ENCODE measurements at regions not wholly inside any gene's neighbourhood (a gene's known extent, or its start where the extent isn't known, plus 50 kb on each side); places are given as distances from the start of the nearest gene placed in this dataset.

DNA sequence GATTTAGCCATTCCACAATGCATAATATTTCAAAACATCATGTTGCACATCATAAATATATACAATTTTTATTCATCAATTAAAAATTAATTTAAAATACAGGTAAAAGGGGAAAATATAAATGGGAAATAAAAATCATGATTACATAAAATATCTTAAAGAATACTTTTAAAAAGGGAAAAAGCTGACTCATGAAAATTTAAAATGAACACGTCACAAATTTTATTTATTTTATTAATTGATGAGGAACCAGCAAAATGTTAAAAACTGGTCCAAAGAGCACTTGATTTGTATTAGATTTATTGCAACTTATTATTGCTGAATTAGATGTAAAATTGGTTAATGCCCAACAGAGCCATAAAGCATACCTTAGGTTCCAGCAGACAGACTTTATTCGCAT, 78.5 kb upstream of the ANK2 start:
- H3K79me2 ChIP-seq (ENCODE audit: low read depth), result no peaks in the 10 kb centered on the region
- H3K27me3 ChIP-seq (ENCODE audit: insufficient read depth, low read depth), result no peaks in the 10 kb centered on the region
- no peaks in the 10 kb centered on the region for H3K36me3 ChIP-seq (ENCODE audit: low read depth)
- no TSS peak for BruUV-seq (replicated peaks)
- no peak overlapping the region for H3K27ac ChIP-seq
- no peak overlapping the region for H3K4me2 ChIP-seq
- TF ChIP-seq, protein P1, sequence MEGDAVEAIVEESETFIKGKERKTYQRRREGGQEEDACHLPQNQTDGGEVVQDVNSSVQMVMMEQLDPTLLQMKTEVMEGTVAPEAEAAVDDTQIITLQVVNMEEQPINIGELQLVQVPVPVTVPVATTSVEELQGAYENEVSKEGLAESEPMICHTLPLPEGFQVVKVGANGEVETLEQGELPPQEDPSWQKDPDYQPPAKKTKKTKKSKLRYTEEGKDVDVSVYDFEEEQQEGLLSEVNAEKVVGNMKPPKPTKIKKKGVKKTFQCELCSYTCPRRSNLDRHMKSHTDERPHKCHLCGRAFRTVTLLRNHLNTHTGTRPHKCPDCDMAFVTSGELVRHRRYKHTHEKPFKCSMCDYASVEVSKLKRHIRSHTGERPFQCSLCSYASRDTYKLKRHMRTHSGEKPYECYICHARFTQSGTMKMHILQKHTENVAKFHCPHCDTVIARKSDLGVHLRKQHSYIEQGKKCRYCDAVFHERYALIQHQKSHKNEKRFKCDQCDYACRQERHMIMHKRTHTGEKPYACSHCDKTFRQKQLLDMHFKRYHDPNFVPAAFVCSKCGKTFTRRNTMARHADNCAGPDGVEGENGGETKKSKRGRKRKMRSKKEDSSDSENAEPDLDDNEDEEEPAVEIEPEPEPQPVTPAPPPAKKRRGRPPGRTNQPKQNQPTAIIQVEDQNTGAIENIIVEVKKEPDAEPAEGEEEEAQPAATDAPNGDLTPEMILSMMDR (conservative IDR thresholded peaks at IDR 0.05), result no peak
- TF ChIP-seq EZH2 (IDR thresholded peaks at IDR 0.05; ENCODE audit: low read depth), result no peak
- no peaks in the 10 kb centered on the region for H4K20me1 ChIP-seq (ENCODE audit: insufficient read depth)
- no peaks in the 10 kb centered on the region for H3F3A ChIP-seq (ENCODE audit: insufficient read depth, low read depth)
- DNase-seq, result no peak
- POLR2A ChIA-PET (ENCODE audit: unreplicated experiment), result no interaction called here
- no peaks in the 10 kb centered on the region for H3K9me2 ChIP-seq (ENCODE audit: insufficient read depth)
- intact Hi-C loops (cut with micrococcal nuclease; ENCODE audit: unreplicated experiment), result no loop called here
- CTCF ChIA-PET, result no interaction called here
- no peak overlapping the region for H2AFZ ChIP-seq
- H3K4me3 ChIP-seq, result no peak overlapping the region
- H3K9me3 ChIP-seq (ENCODE audit: insufficient read depth, low read depth), result no peaks in the 10 kb centered on the region
- no peaks in the 10 kb centered on the region for H3K4me1 ChIP-seq (replicated peaks; ENCODE audit: insufficient read depth)

DNA sequence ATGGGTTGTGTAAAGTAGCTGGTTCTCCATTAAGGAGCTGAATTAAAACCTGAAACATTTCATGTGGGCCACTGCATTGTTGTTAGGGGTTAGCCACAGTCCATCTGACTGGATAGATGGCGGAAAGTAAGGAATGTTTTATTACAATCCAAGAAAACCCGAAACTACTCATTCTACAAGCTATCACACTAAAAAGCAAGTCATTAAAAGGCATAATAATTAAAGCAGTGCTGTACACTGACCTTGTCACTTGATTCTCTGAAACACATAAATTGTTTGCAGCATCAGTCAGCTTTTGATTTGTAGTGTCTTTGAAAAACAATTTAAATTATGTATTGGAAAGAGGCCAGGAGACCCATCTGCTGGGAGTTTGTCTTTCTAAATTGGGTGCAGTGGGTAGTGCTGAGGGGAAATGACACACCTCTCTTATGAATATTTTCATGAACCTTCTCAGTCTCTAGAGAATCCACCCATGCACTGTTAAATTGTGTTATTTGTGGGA, 75.7 kb upstream of the ANK2 start:
- Histone ChIP-seq H3K4me2 (no peak overlapping the region), H3K36me3 (ENCODE audit: low read depth) (no peaks in the 10 kb centered on the region), H3K9me2 (ENCODE audit: insufficient read depth) (no peaks in the 10 kb centered on the region), H3K79me2 (ENCODE audit: low read depth) (no peaks in the 10 kb centered on the region), H3K4me1 (replicated peaks; ENCODE audit: insufficient read depth) (no peaks in the 10 kb centered on the region), H4K20me1 (ENCODE audit: insufficient read depth) (no peaks in the 10 kb centered on the region), H3F3A (ENCODE audit: insufficient read depth, low read depth) (no peaks in the 10 kb centered on the region), H3K27ac (no peak overlapping the region), H3K9me3 (ENCODE audit: insufficient read depth, low read depth) (no peaks in the 10 kb centered on the region), H3K27me3 (ENCODE audit: insufficient read depth, low read depth) (no peaks in the 10 kb centered on the region), H3K4me3 (no peak overlapping the region), H2AFZ (no peak overlapping the region)
- CTCF ChIA-PET, result no interaction called here
- POLR2A ChIA-PET (ENCODE audit: unreplicated experiment), result no interaction called here
- intact Hi-C loops (cut with micrococcal nuclease; ENCODE audit: unreplicated experiment), result no loop called here
- no TSS peak for BruUV-seq (replicated peaks)
- DNase-seq, result no peak
- no peak for TF ChIP-seq EZH2 (IDR thresholded peaks at IDR 0.05; ENCODE audit: low read depth)
- TF ChIP-seq, protein P1 (conservative IDR thresholded peaks at IDR 0.05), result no peak

DNA sequence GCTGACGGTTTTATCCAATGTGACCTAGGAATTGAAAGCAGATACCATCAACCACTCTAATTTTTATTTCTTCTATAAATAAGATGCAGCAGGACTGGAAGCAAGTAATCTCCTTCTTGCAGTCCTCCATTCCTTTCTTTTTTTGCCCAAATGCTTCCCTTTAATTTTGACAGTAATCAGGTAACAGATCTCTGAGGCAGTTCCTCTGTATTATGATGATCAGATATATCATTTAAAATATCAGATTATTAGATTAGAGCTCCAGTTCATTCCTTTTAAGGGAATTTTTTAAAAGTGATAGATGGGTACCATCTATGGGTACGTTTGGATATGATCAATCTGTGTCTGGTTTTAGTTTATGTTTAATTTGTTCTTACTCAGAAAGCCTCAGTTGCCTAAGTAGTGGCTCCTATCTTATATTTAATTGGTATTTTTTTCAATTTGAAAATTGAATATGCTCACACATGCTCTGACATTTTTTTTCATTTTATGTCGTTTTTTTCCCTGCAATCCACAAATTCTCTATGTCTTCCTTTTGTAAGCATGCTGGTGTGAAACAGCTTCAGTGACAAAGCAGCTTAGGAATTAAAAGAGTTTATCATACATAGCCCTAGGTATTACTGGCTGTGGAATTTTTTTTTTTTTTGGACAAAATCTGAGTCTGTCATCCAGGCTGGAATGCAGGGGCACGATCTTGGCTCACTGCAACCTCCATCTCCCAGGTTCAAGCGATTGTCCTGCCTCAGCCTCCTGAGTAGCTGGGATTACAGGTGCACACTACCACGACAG, 73.7 kb upstream of the ANK2 start:
- no peaks in the 10 kb centered on the region for H3F3A ChIP-seq (ENCODE audit: insufficient read depth, low read depth)
- DNase-seq, result no peak
- no peak overlapping the region for H3K4me2 ChIP-seq
- no peaks in the 10 kb centered on the region for H4K20me1 ChIP-seq (ENCODE audit: insufficient read depth)
- no peak overlapping the region for H3K27ac ChIP-seq
- H3K4me3 ChIP-seq, result no peak overlapping the region
- TF ChIP-seq, protein P1 (conservative IDR thresholded peaks at IDR 0.05), result no peak
- TF ChIP-seq EZH2 (IDR thresholded peaks at IDR 0.05; ENCODE audit: low read depth), result no peak
- H3K9me2 ChIP-seq (ENCODE audit: insufficient read depth), result no peaks in the 10 kb centered on the region
- H2AFZ ChIP-seq, result no peak overlapping the region
- BruUV-seq (replicated peaks), result no TSS peak
- H3K36me3 ChIP-seq (ENCODE audit: low read depth), result no peaks in the 10 kb centered on the region
- no peaks in the 10 kb centered on the region for H3K4me1 ChIP-seq (replicated peaks; ENCODE audit: insufficient read depth)
- H3K79me2 ChIP-seq (ENCODE audit: low read depth), result no peaks in the 10 kb centered on the region
- POLR2A ChIA-PET (ENCODE audit: unreplicated experiment), result no interaction called here
- H3K9me3 ChIP-seq (ENCODE audit: insufficient read depth, low read depth), result no peaks in the 10 kb centered on the region
- no peaks in the 10 kb centered on the region for H3K27me3 ChIP-seq (ENCODE audit: insufficient read depth, low read depth)
- CTCF ChIA-PET, result no interaction called here
- intact Hi-C loops (cut with micrococcal nuclease; ENCODE audit: unreplicated experiment), result no loop called here
